H1 (cell line): ENCODE measurements at regions not wholly inside any gene's neighbourhood (a gene's known extent, or its start where the extent isn't known, plus 50 kb on each side); places are given as distances from the start of the nearest gene placed in this dataset.

ENCODE experiments used
- CHD1 ChIP-seq: IDR thresholded peaks from 2 replicates; pipeline ENCODE4 v1.6.1; 2012; ENCODE audit warnings: low read depth, low read length, improper control_type of control experiment
- CHD7 ChIP-seq: fragments of 300-600 bp; sonication (generic); IDR thresholded peaks from 2 replicates; pipeline ENCODE4 v1.7.1; 2012; ENCODE audit warnings: low read length, moderate library complexity, mild to moderate bottlenecking, inconsistent platforms; ENCODE audit not compliant: insufficient replicate concordance
- CREB1 ChIP-seq: IDR thresholded peaks from 2 replicates; pipeline ENCODE4 v1.6.1; 2012; ENCODE audit warnings: inconsistent platforms
- KDM1A ChIP-seq: fragments of 200-600, 300-600 bp; sonication (generic); IDR thresholded peaks from 2 replicates; pipeline ENCODE4 v1.7.1; 2016; ENCODE audit warnings: mild to moderate bottlenecking, low read length, borderline replicate concordance
- NANOG ChIP-seq: IDR thresholded peaks from 2 replicates; pipeline ENCODE4 v1.6.1; 2011; ENCODE audit warnings: low read length, low read depth, mild to moderate bottlenecking, inconsistent platforms; ENCODE audit not compliant: insufficient read depth, poor library complexity, severe bottlenecking
- TEAD4 ChIP-seq: IDR thresholded peaks from 2 replicates; pipeline ENCODE4 v1.6.1; 2012; ENCODE audit warnings: low read depth, low read length, inconsistent platforms, mixed read lengths

- no peak for TF ChIP-seq CHD7
- no peak for TF ChIP-seq CHD1
- no peak for TF ChIP-seq KDM1A
- TF ChIP-seq CREB1 = no peak
- no peak for TF ChIP-seq TEAD4
- no peak for TF ChIP-seq NANOG
- TF ChIP-seq, all 59 proteins: peak for 0
Observed at GRCh38 chr7:131028295-131028694, 294.3 kb upstream of the KLF14 start (continued).
